GM19467 (cell line): ENCODE measurements at regions not wholly inside any gene's neighbourhood (a gene's known extent, or its start where the extent isn't known, plus 50 kb on each side); places are given as distances from the start of the nearest gene placed in this dataset.
"Not testable (repeated sequence)": the region's sequence is repeated elsewhere in the genome, so short reads cannot be mapped to it uniquely, and the experiment has no call there.

Source experiments
- ATAC-seq: cut with Tn5 transposase; IDR thresholded peaks from one replicate; pipeline ENCODE4 v1.9.1; 2021; ENCODE audit warnings: mild to moderate bottlenecking, moderate library complexity; ENCODE audit not compliant: unreplicated experiment

DNA sequence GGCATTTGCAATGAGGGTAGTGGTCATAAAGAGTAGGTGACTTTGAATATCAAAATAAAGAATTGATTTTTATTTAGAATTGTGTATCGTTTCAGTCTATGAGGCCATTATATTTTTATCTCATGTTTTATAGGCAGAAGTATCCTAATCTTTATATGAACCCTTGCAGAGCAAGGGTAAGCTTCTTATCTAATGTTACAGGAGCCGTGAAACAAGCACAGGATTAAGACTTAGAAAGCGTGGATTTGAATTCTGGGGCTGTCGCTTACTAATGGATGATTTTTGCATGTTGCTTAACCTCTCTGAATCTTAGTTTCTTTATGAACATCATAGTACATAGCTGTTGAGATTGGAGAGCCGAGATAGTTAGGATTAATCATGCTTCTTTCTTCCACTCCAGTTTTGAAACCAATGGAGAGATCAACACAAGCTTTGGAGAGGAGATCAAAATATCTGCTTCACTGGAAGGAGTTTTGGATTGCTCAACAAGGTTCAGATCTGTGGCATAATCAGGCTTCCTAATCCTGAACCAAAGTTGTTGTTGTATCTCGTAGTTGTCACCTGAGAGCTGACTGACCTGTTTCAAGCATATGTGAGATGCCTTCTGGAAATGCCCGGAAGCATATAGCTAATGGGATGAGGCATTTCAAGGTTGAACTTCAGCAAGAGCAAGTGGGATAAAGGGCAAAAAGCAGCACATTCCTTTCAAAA, 166.9 kb upstream of the GK2 start:
- ATAC-seq, result no peak

DNA sequence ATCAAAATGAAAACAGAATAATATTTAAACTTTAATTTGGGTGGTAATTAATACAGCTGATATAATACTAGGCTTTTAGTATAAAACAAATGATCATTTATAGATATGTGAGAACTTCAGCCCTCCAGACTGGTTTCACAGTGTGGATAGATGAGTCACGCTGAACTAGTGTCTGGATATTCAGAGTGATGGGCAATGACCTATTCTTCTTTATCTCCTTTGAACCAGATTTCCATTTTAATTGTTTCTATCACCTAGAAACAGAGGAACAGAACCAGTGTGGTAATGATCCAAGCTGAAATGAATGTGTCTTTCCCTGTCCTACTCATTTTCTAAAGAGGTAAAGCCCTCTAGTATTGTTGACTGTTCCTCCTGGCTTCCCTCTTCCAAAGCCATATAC, 155.2 kb upstream of the GK2 start:
- no peak for ATAC-seq

DNA sequence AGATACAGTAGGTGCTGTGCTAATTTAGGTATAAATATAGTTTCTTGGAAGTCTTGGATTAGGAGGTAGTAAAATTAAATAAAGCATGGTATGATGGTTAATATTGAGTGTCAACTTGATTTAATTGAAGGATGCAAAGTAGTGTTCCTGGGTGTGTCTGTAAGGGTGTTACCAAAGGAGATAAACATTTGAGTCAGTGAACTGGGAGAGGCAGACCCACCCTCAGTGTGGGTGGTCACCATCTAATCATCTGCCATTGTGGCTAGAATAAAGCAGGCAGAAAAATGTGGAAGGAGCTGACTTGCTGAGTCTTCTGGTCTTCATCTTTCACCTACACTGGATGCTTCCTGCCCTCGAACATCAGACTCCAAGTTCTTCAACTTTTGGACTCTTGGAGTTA, 153.7 kb upstream of the GK2 start:
- no peak for ATAC-seq

DNA sequence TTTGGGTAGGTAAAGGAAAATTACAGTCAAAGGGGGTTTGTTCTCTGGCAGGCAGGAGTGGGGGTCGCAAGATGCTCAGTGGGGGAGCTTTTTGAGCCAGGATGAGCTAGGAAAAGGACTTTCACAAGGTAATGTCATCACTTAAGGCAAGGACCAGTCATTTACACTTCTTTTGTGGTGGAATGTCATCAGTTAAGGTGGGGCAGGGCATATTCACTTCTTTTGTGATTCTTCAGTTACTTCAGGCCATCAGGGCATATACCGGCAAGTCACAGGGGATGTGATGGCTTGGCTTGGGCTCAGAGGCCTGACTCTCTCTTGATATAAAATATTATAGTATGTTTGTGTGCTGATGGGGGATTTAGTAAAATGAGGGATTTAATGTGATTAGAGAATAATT, 151.4 kb upstream of the GK2 start:
- ATAC-seq, result not testable (repeated sequence)

DNA sequence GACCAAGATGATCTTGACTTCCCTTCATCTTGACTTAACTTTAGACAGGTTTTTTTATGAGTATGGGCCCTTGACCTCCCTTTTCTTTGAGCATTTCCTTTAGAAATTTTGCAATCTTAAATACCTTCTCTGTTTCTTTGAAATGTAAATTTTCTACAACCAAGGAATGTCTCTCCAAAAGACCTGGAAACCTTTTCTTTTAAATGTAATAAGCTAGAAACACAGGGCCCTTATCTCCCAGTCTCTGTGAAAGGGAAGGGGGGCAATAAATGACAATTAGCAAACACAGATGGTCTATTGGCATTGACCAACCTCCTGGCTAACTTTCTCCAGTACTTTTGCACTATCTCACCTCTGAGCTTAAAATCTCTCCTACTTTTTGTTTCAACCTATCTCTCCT, 144.3 kb upstream of the GK2 start:
- ATAC-seq, result no peak

DNA sequence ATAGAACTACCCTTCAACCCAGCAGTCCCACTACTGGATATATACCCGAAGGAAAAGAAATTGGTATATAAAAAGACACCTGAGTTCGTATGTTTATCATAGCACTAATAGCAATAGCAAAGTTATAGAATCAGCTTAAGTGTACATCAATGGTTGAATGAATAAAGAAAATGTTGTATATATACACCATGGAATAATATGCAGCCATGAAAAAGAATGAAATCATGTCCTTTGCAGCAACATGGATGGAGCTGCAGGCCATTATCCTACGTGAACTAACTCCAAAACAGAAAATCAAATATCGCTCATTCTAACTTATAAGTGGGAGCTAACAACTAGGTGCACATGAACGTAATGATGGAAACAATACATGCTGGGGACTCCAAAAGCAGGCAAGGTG, 143.5 kb upstream of the GK2 start:
- ATAC-seq, result no peak

DNA sequence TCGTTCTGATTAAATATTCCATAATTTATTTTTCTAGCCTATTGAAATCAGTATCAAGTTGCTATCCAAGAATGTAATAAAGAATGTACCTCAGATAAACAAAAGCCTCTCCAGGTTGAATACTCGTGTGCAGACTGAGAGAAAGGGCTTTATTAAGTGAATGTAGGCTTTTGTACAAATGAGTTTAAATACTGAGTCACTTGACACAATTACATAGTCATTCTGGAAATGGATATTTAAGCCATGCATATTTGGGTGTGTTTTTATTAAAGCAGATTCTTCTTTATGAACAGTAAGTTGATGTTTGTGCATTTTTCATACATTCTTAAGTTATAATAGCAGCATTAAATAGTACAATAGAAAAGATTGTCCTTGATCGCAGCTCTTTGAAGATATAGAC, 139.8 kb upstream of the GK2 start:
- ATAC-seq, result no peak

DNA sequence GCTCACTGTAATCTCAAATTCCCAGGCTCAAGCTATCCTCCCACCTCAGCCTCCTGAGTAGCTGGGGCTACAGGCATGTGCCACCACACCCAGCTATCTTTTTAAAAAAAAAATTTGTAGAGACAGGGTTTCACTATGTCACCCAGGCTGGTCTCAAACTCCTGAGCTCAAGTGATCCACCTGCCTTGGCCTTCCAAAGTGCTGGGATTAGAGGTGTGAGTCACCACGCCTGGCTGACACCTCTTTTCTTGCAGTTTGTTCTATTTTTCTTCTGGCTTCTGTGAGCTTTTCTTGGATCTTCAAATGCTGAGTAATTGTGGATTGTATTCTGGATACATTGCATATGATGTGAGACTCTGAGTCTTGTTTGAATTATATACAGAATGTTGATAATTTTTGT, 137.3 kb upstream of the GK2 start:
- not testable (repeated sequence) for ATAC-seq

DNA sequence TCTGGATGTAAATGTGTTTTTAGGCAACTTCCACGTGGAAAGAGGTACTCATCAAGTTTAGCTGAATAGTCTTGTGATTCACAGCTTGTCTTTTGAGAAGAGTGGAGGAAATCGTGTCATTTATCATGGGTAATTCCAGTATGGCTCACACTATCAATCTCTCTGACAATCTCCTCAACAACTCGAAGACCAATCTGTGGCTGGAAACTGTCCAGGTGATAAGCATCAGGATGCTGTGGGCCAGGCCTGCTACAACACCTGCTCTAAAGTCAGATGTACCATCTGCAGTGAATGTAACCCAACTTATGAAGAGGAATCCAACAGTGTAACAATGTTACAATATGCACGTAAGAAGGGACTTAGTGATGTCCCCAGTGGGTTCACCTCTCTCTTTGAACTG, 132.1 kb upstream of the GK2 start:
- no peak for ATAC-seq

DNA sequence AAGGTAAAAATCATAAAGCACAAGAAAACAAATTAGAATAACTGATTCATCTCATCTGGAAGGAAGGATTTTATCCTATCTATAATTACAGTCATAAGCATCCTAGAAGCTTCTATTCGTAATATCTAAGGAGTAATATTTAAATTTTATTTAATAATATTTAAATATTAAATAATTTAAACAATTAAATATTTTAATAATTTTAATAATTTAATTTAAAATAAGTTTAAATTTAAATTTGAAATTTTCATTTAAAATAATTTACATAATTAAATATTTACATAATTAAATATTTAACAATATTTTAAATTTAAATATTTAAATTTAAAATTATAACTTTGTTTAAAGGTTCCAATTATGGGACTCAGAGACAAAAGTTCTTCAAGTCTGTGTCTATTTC, 127.5 kb upstream of the GK2 start:
- no peak for ATAC-seq

DNA sequence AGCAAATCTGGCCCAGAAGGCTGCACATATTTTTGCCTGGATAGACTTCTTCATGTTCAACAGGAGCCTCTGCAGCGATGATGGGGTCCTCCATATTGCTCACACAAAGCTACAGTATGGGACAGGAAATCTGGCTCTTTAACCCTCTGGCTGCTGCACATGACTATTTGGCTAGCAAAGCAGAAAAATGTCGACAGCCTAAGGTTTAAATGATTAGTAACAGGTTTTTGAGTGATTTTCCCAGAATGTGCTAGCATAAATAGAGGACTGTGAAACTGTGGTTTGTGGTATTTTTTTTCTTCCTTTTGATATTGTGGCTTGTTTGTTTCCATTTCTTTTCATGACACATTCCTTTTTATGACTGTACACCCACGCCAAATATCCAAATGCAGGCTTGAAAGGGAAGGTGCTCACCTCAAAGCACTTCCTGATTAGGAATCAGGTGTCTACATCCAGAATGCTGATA, 120.2 kb upstream of the GK2 start:
- ATAC-seq, result no peak

DNA sequence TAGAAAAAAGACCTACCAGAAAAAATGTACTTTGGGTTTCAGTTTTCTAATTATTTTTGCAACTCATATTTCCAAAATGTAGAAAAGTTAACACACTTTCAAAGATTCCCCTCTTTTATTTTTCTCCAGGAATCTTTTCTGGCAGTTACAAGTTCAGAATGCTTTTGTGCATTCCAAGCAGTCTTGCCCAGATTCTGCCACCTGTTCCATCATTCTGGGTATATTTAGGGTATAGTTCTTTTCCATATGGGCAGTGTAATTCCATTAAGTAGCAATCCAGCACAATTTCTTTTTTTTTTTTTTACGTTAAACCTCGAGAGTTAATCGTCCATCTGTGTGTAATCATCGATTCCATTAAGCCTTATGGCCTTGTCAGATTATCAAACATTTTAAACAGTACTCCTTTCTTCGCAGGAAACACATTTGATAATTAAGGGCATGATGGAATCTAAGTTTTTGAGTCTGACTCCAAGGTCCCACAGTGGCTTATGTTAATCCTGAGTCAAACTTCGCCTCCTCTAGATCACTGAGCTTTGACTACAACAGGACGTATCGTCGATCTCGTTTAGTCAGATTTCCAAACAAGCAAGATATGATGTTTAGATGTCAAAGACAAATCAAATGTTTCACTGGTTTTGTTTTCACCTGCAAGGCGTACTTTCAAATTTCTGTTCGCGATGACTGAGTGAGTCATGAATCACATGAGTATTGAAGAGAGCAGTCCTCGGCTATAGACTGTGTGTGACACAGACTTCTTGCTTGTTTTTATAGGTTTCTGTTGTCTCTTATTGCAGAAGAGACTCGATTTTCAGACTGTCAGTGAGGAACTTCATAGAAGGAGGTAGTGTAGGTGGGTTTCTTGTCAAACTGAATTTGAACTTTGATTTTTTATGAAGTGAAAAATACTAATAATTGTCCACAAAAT, 118.9 kb upstream of the GK2 start:
- no peak for ATAC-seq

DNA sequence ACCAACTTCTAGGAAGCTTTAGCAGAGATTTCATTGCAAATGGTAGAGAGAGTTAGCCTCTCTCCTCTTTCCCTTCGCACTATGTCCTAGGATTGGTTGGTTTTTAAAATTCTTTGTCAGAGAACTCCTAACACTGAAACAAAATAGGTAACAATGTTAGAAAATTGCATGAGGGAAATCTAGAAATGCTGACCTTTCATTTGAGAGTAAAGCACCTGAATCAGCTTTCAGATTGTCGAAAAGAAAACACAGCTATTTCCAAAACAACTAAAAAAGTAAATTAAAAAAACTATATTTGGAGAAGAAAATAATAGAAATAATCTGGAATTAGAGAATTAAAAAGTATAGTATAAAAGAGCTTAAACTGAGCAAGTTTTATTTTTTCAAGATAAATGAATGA, 108.1 kb upstream of the GK2 start:
- ATAC-seq, result no peak

DNA sequence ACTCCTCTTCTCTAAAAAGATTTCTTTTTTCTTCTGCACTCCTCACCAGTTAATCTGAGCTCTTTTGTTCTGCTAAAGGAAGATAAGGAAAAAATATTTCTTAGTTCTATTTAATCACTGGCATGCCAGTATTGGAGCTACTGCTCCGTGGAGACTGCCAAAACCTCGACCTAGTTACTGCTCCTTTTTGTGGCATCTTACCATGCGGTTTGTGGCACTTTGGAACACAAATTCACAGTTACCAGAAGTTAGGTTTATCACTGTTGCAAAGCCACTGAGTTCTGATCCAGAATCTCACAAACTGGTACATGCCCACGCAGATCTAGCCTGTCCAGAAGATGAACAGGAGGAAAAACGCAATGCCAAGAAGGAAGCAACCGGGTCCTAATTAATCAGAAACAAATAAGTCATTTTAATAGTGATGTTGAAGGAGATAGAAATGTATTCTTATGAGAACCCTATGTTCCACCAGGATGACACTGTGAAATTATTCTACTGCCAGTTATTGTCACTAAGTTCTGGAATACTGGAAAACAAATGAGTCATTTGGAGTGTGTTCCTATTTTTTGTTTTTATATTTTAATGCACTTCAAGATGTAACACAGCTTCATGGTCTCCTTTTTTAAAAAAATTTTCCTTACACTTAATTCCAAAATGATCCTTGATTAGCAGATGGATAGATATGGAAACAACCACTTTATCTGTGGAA, 106.7 kb upstream of the GK2 start:
- no peak for ATAC-seq

DNA sequence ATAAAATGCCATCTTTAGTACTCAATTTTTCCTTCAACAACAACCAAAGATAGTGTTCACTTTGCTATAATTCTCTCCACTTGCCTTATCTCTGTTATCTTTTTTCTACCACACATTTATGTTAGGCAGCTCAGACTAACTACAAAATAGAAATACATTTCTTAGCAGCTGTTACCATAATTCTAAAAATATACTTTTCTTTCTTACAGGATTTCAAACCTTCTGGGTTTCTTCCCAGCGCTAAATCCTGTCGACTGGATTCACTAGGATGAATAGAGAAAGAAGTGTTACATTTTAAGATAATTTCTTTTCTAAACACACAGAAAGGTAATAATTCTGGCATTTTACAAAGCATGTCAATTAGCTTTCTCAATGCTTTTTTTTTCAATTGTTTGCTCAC, 105.5 kb upstream of the GK2 start:
- ATAC-seq, result no peak

DNA sequence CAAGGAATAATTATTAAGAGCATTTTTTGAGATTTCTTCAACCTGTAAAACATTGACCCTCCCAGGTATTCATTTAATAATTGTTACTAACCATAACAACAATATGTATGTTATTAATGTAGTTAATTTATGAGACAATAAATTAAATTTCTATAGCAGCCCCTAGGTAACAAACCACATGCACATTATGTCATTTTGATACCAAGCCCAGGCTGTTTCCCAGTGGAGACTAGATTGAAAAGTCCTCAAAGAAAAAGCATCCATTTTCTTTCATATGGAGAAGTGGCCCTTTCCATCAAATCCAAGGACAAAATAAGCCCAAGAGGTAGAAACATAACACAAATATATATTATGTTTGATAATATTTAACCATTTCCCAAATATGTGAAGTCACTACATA, 104.3 kb upstream of the GK2 start:
- ATAC-seq, result no peak

DNA sequence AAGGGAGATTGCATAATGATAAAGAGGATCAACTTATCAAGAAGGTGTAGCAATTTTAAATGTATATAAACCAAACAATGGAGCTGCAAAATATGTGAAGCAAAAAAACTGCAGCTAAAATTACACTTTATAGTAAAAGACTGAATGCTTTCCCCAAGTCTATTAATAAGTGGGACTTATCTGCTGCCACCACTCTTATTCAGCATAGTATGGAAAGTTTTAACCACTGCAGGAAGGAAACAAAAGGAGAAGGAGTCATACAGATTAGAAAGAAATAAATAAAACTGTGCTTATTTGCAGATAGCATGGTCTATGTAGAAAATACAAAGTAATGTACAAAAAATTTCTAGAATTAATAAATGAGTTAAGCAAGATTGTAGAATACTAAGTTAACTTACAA, 94.1 kb upstream of the GK2 start:
- no peak for ATAC-seq

DNA sequence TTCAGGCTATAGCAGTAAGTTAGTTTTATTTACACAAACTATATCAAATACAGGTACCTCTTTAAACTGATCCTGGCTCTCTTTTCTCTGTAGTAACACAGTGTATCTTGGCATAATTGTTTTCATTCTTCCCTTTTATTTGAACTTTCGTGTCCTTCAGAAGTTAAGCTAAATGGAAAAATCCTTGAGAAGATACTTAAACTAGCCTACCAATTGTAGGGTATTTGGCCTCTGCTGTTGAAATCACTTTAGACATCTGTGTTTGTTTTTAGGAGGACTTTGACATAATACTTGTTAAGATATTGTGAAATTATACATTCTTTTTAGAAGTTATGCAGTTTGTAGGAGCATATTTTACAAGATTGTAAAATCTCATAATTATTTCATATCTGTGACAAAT, 90.3 kb upstream of the GK2 start:
- no peak for ATAC-seq

DNA sequence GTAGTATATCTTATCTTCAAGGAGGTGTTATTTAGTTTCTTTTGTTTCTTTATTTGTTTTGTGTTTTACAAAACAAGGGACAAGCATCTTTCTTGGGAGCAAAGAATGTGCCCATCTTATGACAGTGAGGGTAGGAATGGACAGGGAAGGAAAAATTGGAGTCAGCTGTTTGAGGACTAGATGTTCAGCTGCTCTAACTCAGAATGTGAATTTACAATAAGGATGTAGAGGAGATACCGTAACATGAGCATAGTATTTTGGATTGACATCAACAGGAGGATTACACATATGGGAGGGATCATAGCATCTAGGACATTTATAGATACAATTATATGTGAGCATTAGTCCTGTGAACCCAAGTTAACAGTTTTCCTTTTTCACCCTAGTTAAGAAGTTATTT, 89.0 kb upstream of the GK2 start:
- ATAC-seq, result no peak

DNA sequence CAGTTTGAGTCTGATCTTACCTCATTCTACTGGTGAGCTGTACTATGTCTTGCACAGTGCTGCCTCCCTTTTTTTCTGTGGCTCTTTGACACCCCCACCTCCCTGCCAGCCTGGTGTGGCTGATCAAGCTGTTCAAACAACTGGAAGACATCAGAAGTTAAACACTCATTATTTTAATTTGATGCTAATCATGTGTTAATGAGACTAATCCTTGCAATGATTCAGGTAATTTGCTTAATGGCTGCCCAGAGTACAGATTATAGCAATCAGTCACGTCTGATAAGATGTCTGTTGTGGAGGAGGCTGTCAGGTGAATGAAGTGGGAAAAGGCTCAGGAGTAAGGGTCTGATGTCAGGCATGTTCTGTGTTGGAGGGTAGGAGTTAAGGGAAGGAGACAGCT, 87.4 kb upstream of the GK2 start:
- ATAC-seq, result no peak

DNA sequence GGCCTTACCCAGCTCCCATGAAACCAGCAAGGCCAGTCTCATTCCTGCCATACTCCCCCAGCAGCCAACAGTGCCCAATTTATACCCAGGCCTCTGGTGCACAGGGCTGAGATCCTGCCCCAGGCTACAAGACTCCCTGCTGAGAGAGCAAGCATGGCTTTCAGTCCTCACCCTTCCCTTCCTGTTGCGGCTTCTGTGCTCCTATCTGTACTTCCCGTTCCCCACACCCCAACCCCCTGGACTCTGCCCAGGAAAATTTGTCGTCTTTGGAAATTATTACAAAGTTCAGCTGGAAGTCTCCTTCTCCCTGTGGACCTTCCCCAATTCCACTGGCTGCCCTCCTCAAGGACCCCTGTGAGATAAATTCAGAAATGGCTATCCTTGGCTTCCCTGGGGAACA, 84.1 kb upstream of the GK2 start:
- no peak for ATAC-seq

DNA sequence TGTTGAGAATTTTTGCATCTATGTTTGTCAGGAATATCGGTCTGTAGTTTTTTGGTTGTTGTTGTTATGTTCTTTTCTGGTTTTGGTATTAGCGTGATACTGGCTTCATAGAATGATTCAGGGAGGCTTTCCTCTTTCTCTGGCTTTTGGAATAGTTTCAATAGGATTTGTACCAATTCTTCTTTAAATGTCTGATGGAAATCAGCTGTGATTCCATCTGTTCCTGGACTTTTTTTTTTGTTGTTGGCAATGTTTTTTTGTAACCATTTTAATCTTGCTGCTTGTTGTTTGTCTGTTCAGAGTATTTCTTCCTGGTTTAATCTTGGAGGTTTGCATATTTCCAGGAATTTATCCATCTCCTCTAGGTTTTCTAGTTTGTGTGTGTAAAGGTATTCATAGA, 81.5 kb upstream of the GK2 start:
- no peak for ATAC-seq
